Activated B cell treated with CpG ODN at 0.5 μM for 24 hours (primary cell): ENCODE measurements at regions not wholly inside any gene's neighbourhood (a gene's known extent, or its start where the extent isn't known, plus 50 kb on each side); places are given as distances from the start of the nearest gene placed in this dataset.
"Not testable (repeated sequence)": the region's sequence is repeated elsewhere in the genome, so short reads cannot be mapped to it uniquely, and the experiment has no call there.

Source experiments
- ATAC-seq: fragments of 200-7000 bp; cut with Tn5 transposase; one replicate; pipeline ENCODE4 v1.10.0; 2021; ENCODE audit warnings: low read depth, mild to moderate bottlenecking, moderate library complexity
- CTCF ChIA-PET: fragments of 350-600 bp; sonication (Branson Sonifier 250); formaldehyde crosslinking; loops from one replicate; lab custom pipeline; 2021; ENCODE audit warnings: antibody characterized with exemption; lab: Charles Lee
- POLR2A ChIA-PET: fragments of 350-600 bp; sonication (Branson Sonifier 250); formaldehyde crosslinking; loops from one replicate; lab custom pipeline; 2021; ENCODE audit warnings: antibody characterized with exemption; lab: Charles Lee
- DNase-seq: peaks from one replicate; pipeline ENCODE4 v3.0.0; 2022
- H3K27ac Mint-ChIP-seq: one replicate; pipeline ENCODE4 v1.8.0; 2020; ENCODE audit warnings: mixed read lengths
- H3K27me3 Mint-ChIP-seq: one replicate; pipeline ENCODE4 v1.8.0; 2021; ENCODE audit warnings: mixed read lengths
- H3K36me3 Mint-ChIP-seq: one replicate; pipeline ENCODE4 v1.8.0; 2021; ENCODE audit warnings: low read depth, mixed read lengths
- H3K4me1 Mint-ChIP-seq: one replicate; pipeline ENCODE4 v1.8.0; 2021; ENCODE audit warnings: mixed read lengths
- H3K4me3 Mint-ChIP-seq: one replicate; pipeline ENCODE4 v1.8.0; 2020; ENCODE audit warnings: mild to moderate bottlenecking, mixed read lengths
- H3K9me3 Mint-ChIP-seq: one replicate; pipeline ENCODE4 v1.8.0; 2020; ENCODE audit warnings: mixed read lengths
- intact Hi-C: fragments of 100-400 bp; cut with micrococcal nuclease; formaldehyde crosslinking; loops from one replicate; pipeline ENCODE4 v1.15.1; 2024
- TF ChIP-seq, protein P1 (sequence below): fragments of 200-600 bp; IDR thresholded peaks from one replicate; pipeline ENCODE4 v1.8.0; 2022; ENCODE audit warnings: antibody characterized with exemption, mild to moderate bottlenecking

DNA sequence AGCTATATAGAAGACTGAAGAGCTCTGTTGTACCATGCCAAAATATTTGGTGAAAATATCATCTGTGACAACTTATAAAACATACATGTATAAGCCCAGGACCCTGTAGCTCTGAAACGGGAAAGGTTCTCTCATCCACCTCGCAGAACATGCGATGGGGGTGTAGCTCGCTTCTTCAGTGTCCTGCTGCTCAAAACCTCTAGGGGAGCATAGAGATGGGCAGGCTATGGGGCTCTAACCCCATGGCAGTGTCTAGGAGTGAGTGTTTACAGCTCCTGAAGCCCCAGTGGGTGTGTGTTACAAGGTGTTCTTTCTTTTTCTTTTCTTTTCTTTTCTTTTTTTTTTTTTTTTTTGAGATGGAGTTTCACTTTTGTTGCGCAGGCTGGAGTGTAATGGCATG, 505.2 kb upstream of the SYNCRIP start:
- POLR2A ChIA-PET, result no interaction called here
- no peak for ATAC-seq
- no peak overlapping the region for H3K4me3 Mint-ChIP-seq

DNA sequence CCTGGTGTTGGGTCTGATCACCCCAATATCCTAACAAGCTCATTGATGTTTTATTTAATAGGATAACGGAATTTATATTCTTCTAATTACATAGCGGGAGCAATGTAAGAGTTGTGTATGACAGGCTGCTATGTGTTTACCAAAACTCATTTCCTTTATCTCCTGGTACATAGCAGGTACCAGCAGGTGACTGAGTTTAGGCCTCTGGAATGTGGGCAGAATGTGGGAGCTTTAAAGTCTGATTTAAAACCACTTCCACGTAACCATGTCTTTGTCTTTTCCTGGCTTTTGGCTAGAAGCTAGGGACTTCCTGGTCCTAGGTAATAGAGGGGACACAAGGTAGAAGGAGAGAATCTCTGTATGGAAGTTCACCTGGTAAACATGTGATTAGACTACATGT, 504.6 kb upstream of the SYNCRIP start:
- CTCF ChIA-PET, result no interaction called here

More for the DNA sequence above, 505.2 kb upstream of the SYNCRIP start:
- CTCF ChIA-PET, result no interaction called here
- Mint-ChIP-seq H3K4me1 (no peaks in the 10 kb centered on the region), H3K27me3 (no peaks in the 10 kb centered on the region), H3K36me3 (no peaks in the 10 kb centered on the region), H3K27ac (no peak overlapping the region), H3K9me3 (no peaks in the 10 kb centered on the region)
- TF ChIP-seq, protein P1, sequence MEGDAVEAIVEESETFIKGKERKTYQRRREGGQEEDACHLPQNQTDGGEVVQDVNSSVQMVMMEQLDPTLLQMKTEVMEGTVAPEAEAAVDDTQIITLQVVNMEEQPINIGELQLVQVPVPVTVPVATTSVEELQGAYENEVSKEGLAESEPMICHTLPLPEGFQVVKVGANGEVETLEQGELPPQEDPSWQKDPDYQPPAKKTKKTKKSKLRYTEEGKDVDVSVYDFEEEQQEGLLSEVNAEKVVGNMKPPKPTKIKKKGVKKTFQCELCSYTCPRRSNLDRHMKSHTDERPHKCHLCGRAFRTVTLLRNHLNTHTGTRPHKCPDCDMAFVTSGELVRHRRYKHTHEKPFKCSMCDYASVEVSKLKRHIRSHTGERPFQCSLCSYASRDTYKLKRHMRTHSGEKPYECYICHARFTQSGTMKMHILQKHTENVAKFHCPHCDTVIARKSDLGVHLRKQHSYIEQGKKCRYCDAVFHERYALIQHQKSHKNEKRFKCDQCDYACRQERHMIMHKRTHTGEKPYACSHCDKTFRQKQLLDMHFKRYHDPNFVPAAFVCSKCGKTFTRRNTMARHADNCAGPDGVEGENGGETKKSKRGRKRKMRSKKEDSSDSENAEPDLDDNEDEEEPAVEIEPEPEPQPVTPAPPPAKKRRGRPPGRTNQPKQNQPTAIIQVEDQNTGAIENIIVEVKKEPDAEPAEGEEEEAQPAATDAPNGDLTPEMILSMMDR, result no peak
- intact Hi-C loops, result no loop called here
- no peak for DNase-seq

DNA sequence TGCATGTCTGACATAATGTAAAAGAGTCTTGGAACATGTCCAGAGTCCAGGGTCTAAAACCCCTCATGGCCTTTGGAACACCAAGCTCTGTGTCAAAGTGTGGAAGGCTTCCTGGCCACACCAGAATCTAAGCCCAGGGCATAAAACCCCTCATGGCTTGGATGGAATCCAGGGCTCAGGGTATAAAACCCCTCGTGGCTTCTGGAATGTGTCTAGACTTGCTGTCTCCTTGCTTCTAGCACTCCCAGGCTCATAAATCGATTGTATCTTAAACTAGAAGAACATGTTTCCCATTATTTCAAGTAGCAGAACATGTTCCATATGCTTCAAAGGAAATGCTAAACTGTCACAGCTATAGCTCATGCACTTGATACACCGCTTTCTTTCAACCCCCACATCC, 504.1 kb upstream of the SYNCRIP start:
- DNase-seq, H3K4me1 Mint-ChIP-seq, H3K27me3 Mint-ChIP-seq, H3K9me3 Mint-ChIP-seq, POLR2A ChIA-PET, CTCF ChIA-PET, H3K27ac Mint-ChIP-seq, H3K36me3 Mint-ChIP-seq, ATAC-seq, intact Hi-C loops, H3K4me3 Mint-ChIP-seq: not testable (repeated sequence)

More for the DNA sequence above, 504.6 kb upstream of the SYNCRIP start:
- DNase-seq (no peak), ATAC-seq (no peak)
- intact Hi-C loops, result no loop called here
- no peak overlapping the region for H3K27ac Mint-ChIP-seq
- H3K4me3 Mint-ChIP-seq, result no peak overlapping the region
- no peaks in the 10 kb centered on the region for H3K4me1 Mint-ChIP-seq
- POLR2A ChIA-PET, result no interaction called here
- no peaks in the 10 kb centered on the region for H3K36me3 Mint-ChIP-seq
- no peaks in the 10 kb centered on the region for H3K27me3 Mint-ChIP-seq
- H3K9me3 Mint-ChIP-seq, result no peaks in the 10 kb centered on the region
- TF ChIP-seq, protein P1, result no peak

DNA sequence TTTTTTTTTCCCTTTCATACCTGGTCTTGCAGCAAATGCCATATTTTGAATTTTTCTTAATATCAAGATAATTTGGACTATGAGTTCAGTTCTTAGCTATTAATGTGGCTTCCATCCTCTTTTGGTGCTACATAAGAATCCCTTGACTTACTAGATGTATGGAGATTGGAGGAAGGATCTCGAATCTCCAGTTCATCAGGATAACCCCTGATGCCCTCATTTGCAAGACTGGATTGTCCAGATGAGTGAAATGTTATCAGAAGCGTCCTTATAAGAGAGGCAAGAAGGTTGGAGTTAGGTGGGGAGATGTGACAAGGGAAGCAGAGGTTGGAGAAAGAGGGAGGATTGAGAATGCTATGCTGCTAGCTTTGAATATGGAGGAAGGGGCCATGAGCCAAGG, 499.6 kb upstream of the SYNCRIP start:
- no peaks in the 10 kb centered on the region for H3K27me3 Mint-ChIP-seq
- ChIA-PET CTCF (no interaction called here), POLR2A (no interaction called here)
- ATAC-seq, result no peak
- intact Hi-C loops, result no loop called here
- DNase-seq, result no peak
- H3K9me3 Mint-ChIP-seq, result peaks cover 4% of the 10 kb centered on the region
- H3K27ac Mint-ChIP-seq, result no peak overlapping the region
- no peaks in the 10 kb centered on the region for H3K36me3 Mint-ChIP-seq
- H3K4me1 Mint-ChIP-seq, result no peaks in the 10 kb centered on the region
- TF ChIP-seq, protein P1, result no peak
- no peak overlapping the region for H3K4me3 Mint-ChIP-seq

DNA sequence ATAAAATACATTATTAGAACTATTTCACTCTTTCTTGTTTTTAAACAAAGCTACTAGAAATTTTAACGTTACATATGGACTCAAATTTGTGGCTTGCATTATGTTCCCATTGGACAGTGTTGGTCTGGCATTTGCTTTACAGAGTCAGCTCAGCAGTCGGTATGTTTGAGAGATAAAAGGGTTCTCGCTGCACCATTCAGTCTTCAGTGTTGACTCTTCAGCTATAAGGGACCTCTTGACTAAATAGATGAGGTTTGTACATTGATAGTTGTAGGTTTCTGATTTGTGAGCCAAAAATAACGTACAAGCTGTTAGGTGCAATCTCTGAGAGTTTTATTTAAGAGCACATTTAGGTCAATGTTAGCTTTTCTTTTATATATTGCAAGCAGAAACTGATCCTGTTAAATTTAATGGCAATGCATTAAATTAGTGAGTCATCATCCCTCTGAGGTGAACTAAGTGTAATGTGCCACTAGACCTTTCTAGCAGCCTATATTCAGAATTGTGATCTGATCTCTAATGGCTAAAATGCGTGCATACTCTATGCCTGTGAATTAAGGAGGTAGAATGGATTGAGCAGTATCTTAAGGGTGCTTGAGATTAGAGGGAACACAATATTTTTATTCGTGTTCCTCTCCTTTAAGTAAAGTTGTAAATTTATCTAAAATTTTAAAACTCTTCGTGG, 485.6 kb upstream of the SYNCRIP start:
- intact Hi-C loops, result no loop called here
- Mint-ChIP-seq H3K4me3 (no peak overlapping the region), H3K27ac (no peak overlapping the region), H3K9me3 (peaks cover 22% of the 10 kb centered on the region), H3K4me1 (no peaks in the 10 kb centered on the region), H3K36me3 (no peaks in the 10 kb centered on the region), H3K27me3 (no peaks in the 10 kb centered on the region)
- TF ChIP-seq, protein P1, result no peak
- ChIA-PET CTCF (no interaction called here), POLR2A (no interaction called here)
- no peak for ATAC-seq
- DNase-seq, result no peak

DNA sequence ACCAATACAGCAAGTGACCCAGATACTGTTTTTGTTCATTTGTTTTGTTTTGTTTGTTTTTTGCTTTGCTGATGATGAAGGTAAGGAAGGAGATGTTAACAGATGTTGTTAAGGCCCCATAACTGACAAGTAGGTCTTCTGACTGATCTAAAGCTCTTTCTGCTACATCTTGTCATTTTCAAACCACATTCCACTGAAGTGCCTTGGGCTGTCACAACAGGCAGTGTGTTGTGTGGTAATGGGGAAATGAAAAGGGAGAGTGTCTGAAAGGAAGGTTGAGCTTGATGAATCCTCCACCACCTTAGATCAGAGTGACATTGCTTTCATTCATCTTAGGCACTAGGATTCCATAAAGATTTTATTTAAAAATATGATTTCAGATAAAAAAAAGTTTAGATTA, 479.4 kb upstream of the SYNCRIP start:
- Mint-ChIP-seq H3K27me3 (no peaks in the 10 kb centered on the region), H3K27ac (no peak overlapping the region), H3K36me3 (no peaks in the 10 kb centered on the region), H3K4me3 (no peak overlapping the region), H3K9me3 (peaks cover 2% of the 10 kb centered on the region), H3K4me1 (no peaks in the 10 kb centered on the region)
- TF ChIP-seq, protein P1, result no peak
- ATAC-seq (no peak), DNase-seq (no peak)
- ChIA-PET POLR2A (no interaction called here), CTCF (no interaction called here)
- intact Hi-C loops, result no loop called here
